ENCODE measurements at regions not wholly inside any gene's neighbourhood (a gene's known extent, or its start where the extent isn't known, plus 50 kb on each side); places are given as distances from the start of the nearest gene placed in this dataset.

DNA sequence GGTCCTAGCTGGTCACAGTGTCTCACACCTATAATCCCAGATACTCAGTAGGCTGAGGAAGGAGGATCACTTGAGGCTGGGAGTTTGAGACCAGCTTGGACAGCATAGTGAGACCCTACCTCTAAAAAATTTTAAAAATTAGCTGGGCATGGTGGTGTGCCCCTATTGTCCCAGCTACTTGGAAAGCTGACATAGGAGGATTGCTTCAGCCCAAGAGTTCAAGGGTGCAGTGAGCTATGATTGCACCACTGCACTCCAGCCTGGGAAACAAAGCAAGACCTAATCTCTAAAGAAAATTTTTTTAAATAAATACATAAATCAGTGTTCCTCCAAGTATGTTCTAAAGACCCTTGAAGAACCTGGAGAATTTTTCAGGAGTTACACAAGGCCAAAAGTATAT is 50.6 kb upstream of the GNAO1 start:
- no peaks in the 10 kb centered on the region for H3K9me3 Mint-ChIP-seq
- H3K27me3 Mint-ChIP-seq, result peaks cover 6% of the 10 kb centered on the region
- no peaks in the 10 kb centered on the region for H3K4me1 Mint-ChIP-seq (ENCODE audit: unreplicated experiment)
- DNase-seq (ENCODE audit: extremely low spot score, unreplicated experiment), result no peak
- no peak overlapping the region for H3K27ac Mint-ChIP-seq
- TF ChIP-seq, protein P1, sequence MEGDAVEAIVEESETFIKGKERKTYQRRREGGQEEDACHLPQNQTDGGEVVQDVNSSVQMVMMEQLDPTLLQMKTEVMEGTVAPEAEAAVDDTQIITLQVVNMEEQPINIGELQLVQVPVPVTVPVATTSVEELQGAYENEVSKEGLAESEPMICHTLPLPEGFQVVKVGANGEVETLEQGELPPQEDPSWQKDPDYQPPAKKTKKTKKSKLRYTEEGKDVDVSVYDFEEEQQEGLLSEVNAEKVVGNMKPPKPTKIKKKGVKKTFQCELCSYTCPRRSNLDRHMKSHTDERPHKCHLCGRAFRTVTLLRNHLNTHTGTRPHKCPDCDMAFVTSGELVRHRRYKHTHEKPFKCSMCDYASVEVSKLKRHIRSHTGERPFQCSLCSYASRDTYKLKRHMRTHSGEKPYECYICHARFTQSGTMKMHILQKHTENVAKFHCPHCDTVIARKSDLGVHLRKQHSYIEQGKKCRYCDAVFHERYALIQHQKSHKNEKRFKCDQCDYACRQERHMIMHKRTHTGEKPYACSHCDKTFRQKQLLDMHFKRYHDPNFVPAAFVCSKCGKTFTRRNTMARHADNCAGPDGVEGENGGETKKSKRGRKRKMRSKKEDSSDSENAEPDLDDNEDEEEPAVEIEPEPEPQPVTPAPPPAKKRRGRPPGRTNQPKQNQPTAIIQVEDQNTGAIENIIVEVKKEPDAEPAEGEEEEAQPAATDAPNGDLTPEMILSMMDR (conservative IDR thresholded peaks at IDR 0.05), result no peak
- H3K36me3 Mint-ChIP-seq, result no peaks in the 10 kb centered on the region
- no peak overlapping the region for H3K4me3 Mint-ChIP-seq

DNA sequence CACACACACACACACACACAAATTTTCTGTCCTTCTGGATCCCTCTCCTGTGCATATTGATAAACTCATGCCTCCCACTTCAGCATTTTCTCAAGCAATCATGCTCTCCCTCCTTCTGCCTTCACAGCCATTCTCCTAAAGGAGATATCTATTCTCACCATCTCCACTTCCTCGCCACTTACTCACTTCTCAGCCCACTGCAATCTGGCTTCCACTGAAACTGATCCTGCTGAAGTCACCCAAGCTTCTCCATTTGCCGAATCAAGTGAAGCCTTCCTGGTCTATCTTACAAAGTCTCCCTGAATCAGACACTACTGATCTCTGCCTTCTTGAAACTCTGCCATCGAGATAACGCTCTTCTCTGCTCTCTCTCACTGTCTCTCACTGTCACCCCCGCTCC is 54.0 kb upstream of the GNAO1 start:
- peaks cover 3% of the 10 kb centered on the region for H3K27me3 Mint-ChIP-seq
- no peak overlapping the region for H3K27ac Mint-ChIP-seq
- TF ChIP-seq, protein P1 (conservative IDR thresholded peaks at IDR 0.05), result no peak
- H3K4me1 Mint-ChIP-seq (ENCODE audit: unreplicated experiment), result no peaks in the 10 kb centered on the region
- H3K4me3 Mint-ChIP-seq, result no peak overlapping the region
- H3K36me3 Mint-ChIP-seq, result no peaks in the 10 kb centered on the region
- no peak for DNase-seq (ENCODE audit: extremely low spot score, unreplicated experiment)
- H3K9me3 Mint-ChIP-seq, result no peaks in the 10 kb centered on the region

DNA sequence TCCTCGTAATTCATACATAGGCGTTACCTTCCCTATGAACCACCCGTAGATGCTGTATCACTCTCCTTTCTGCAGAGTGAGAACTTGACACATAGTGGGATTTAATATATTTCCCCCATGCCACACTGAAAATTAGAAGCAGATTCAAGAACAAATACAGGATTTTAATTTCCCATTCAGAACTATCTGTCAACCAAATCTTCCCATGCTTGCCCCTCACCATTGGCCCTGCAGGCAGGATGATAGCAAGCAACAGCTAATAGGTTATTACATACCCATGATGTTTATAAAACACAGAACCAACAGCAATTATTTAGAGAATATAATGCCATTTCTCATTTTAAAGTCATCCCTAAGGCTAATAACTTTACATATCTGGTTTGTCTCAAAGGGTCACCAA is 55.0 kb upstream of the GNAO1 start:
- Mint-ChIP-seq H3K27ac (no peak overlapping the region), H3K4me3 (no peak overlapping the region), H3K36me3 (no peaks in the 10 kb centered on the region), H3K4me1 (ENCODE audit: unreplicated experiment) (no peaks in the 10 kb centered on the region), H3K9me3 (no peaks in the 10 kb centered on the region), H3K27me3 (peaks cover 3% of the 10 kb centered on the region)
- TF ChIP-seq, protein P1 (conservative IDR thresholded peaks at IDR 0.05), result no peak
- no peak for DNase-seq (ENCODE audit: extremely low spot score, unreplicated experiment)

DNA sequence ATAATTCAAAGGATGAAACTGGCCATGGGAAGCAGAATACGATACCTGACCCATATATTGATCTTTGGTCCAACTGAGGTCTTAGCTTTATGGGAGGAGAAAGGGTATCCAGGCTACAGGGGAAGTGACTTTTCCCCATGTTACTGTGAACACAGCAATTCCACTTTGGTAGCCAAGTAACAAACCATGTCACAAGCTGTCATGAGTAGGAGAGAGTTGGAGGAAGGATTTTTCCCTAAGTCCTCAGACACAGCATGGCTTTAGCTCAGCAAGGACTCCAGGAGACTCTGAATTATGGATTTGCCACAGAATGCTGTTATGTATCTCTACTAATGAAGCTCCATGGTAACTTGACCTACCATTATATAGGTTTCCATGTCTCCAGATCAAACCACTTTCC is 56.5 kb upstream of the GNAO1 start:
- Mint-ChIP-seq H3K9me3 (no peaks in the 10 kb centered on the region), H3K36me3 (no peaks in the 10 kb centered on the region), H3K4me3 (no peak overlapping the region), H3K27me3 (peaks cover 7% of the 10 kb centered on the region), H3K27ac (no peak overlapping the region), H3K4me1 (ENCODE audit: unreplicated experiment) (no peaks in the 10 kb centered on the region)
- DNase-seq (ENCODE audit: extremely low spot score, unreplicated experiment), result no peak
- TF ChIP-seq, protein P1 (conservative IDR thresholded peaks at IDR 0.05), result no peak

DNA sequence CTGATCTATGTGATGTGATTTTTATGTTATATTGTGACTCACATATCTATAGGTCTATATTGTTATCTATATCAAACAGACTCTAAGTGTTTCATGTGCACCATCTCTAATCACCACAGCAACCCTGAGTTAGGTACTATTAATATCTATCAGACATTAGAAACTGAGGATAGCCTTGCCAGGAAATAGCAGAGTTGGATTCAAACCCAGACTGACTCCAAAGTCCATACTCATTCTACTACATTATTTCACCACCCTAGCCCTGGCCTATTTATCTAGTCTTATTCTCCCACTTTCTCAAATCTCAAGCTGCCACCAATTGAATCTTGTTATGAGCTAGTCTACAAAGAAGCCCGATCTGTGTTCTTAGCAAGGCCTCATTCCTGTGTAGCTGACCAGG is 65.4 kb upstream of the GNAO1 start:
- Mint-ChIP-seq H3K36me3 (no peaks in the 10 kb centered on the region), H3K27me3 (peaks cover 8% of the 10 kb centered on the region), H3K4me1 (ENCODE audit: unreplicated experiment) (peaks cover 10% of the 10 kb centered on the region), H3K4me3 (no peak overlapping the region), H3K9me3 (no peaks in the 10 kb centered on the region), H3K27ac (no peak overlapping the region)
- TF ChIP-seq, protein P1 (conservative IDR thresholded peaks at IDR 0.05), result no peak
- DNase-seq (ENCODE audit: extremely low spot score, unreplicated experiment), result no peak

DNA sequence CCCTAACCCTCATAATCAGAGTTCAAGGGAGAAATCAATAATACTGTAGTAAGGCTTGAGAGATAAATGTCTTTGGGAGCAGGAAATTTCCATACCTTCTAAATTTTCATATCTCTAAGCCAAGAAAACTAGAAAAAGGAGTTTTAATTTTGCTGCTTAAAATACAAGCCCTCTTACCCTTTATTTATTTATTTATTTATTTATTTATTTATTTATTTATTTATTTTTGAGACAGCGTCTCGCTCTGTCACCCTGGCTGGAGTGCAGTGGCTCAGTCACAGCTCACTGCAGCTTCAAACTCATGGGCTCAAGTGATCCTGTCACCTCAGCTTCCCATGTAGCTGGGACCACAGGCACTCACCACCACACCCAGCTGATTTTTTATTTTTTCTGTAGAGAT is 69.0 kb upstream of the GNAO1 start:
- TF ChIP-seq, protein P1 (conservative IDR thresholded peaks at IDR 0.05), result no peak
- Mint-ChIP-seq H3K36me3 (no peaks in the 10 kb centered on the region), H3K4me1 (ENCODE audit: unreplicated experiment) (peaks cover 10% of the 10 kb centered on the region), H3K27ac (no peak overlapping the region), H3K27me3 (no peaks in the 10 kb centered on the region), H3K9me3 (no peaks in the 10 kb centered on the region), H3K4me3 (no peak overlapping the region)
- no peak for DNase-seq (ENCODE audit: extremely low spot score, unreplicated experiment)

Data from type B pancreatic cell (in vitro differentiated cells).